MCF 10A (cell line): ENCODE measurements at regions not wholly inside any gene's neighbourhood (a gene's known extent, or its start where the extent isn't known, plus 50 kb on each side); places are given as distances from the start of the nearest gene placed in this dataset.

ENCODE experiments used
- BruUV-seq: library from RNA; stranded (reverse); fragments of 400-500 nt; replicated peaks from 2 replicates; lab custom pipeline; 2021; lab: Mats Ljungman, UMichigan
- CTCF ChIA-PET: fragments of 300-600 bp; sonication (Branson Sonifier 250); formaldehyde crosslinking; extraction: SDS; loops from one replicate; lab custom pipeline; 2021; ENCODE audit warnings: antibody characterized with exemption, inconsistent platforms; lab: Yijun Ruan, JAX
- POLR2A ChIA-PET: fragments of 300-600, 350-650 bp; sonication (Branson Sonifier 250); formaldehyde crosslinking; extraction: SDS; loops from one replicate; lab custom pipeline; 2020; ENCODE audit warnings: antibody characterized with exemption, inconsistent platforms; lab: Yijun Ruan, JAX
- DNase-seq: peaks from one replicate; pipeline ENCODE4 v3.0.0-alpha.2; 2018; ENCODE audit not compliant: unreplicated experiment
- H3K27ac Mint-ChIP-seq: one replicate; pipeline ENCODE4 v1.8.0; 2022; ENCODE audit warnings: mild to moderate bottlenecking, low read depth, mixed read lengths; ENCODE audit not compliant: unreplicated experiment
- H3K27me3 Mint-ChIP-seq: one replicate; pipeline ENCODE4 v1.8.0; 2022; ENCODE audit warnings: mixed read lengths; ENCODE audit not compliant: insufficient read depth, unreplicated experiment
- H3K36me3 Mint-ChIP-seq: one replicate; pipeline ENCODE4 v1.8.0; 2022; ENCODE audit warnings: mild to moderate bottlenecking, moderate library complexity, mixed read lengths; ENCODE audit not compliant: insufficient read depth, unreplicated experiment
- H3K4me1 Mint-ChIP-seq: one replicate; pipeline ENCODE4 v1.8.0; 2022; ENCODE audit warnings: mixed read lengths; ENCODE audit not compliant: insufficient read depth, unreplicated experiment
- H3K4me3 Mint-ChIP-seq: one replicate; pipeline ENCODE4 v1.8.0; 2022; ENCODE audit warnings: mild to moderate bottlenecking, moderate library complexity, mixed read lengths; ENCODE audit not compliant: unreplicated experiment
- H3K9me3 Mint-ChIP-seq: one replicate; pipeline ENCODE4 v1.8.0; 2022; ENCODE audit warnings: mixed read lengths; ENCODE audit not compliant: unreplicated experiment
- intact Hi-C: fragments of 100-400 bp; cut with micrococcal nuclease; formaldehyde crosslinking; loops from 2 replicates; pipeline ENCODE4 v1.14.1; 2022
- TF ChIP-seq, protein P1 (sequence below): fragments of 200-600 bp; IDR thresholded peaks from one replicate; pipeline ENCODE4 v1.8.0; 2022; ENCODE audit warnings: antibody characterized with exemption, mild to moderate bottlenecking; ENCODE audit not compliant: unreplicated experiment

- Mint-ChIP-seq H3K4me1 (peaks cover 9% of the 10 kb centered on the region), H3K9me3 (no peaks in the 10 kb centered on the region), H3K27ac (no peak overlapping the region), H3K4me3 (no peak overlapping the region), H3K27me3 (no peaks in the 10 kb centered on the region), H3K36me3 (no peaks in the 10 kb centered on the region)
- ChIA-PET CTCF (interaction anchor here (0.6 kb wide), 1 partner anchor 166 kb away, joined by 3 read pairs; no protein-coding TSS in a partner anchor), POLR2A (interaction anchor here (0.6 to 0.8 kb wide), 2 partner anchors 13 to 1308 kb away, joined by 3 read pairs; no protein-coding TSS in a partner anchor)
- no TSS peak for BruUV-seq
- TF ChIP-seq, protein P1, sequence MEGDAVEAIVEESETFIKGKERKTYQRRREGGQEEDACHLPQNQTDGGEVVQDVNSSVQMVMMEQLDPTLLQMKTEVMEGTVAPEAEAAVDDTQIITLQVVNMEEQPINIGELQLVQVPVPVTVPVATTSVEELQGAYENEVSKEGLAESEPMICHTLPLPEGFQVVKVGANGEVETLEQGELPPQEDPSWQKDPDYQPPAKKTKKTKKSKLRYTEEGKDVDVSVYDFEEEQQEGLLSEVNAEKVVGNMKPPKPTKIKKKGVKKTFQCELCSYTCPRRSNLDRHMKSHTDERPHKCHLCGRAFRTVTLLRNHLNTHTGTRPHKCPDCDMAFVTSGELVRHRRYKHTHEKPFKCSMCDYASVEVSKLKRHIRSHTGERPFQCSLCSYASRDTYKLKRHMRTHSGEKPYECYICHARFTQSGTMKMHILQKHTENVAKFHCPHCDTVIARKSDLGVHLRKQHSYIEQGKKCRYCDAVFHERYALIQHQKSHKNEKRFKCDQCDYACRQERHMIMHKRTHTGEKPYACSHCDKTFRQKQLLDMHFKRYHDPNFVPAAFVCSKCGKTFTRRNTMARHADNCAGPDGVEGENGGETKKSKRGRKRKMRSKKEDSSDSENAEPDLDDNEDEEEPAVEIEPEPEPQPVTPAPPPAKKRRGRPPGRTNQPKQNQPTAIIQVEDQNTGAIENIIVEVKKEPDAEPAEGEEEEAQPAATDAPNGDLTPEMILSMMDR: no peak
- intact Hi-C loops: no loop called here
- no peak for DNase-seq
These were observed 99.9 kb upstream of the CPEB2 start for GRCh38 chr4:14902342-14902741.

- no peak for DNase-seq
- Mint-ChIP-seq H3K4me1 (peaks cover 6% of the 10 kb centered on the region), H3K27me3 (no peaks in the 10 kb centered on the region), H3K27ac (no peak overlapping the region), H3K4me3 (no peak overlapping the region), H3K9me3 (no peaks in the 10 kb centered on the region), H3K36me3 (no peaks in the 10 kb centered on the region)
- BruUV-seq: no TSS peak
- ChIA-PET CTCF (no interaction called here), POLR2A (interaction anchor here (0.8 kb wide), 1 partner anchor 77 kb away, joined by 5 read pairs; no protein-coding TSS in a partner anchor)
- TF ChIP-seq, protein P1: no peak
- intact Hi-C loops: no loop called here
These were observed 99.0 kb upstream of the CPEB2 start for GRCh38 chr4:14903321-14903720.

GRCh38 chr4:14906805-14907204 lies 95.5 kb upstream of the CPEB2 start:
- POLR2A ChIA-PET: no interaction called here
- DNase-seq: no peak
- Mint-ChIP-seq H3K4me1 (peaks cover 25% of the 10 kb centered on the region), H3K9me3 (no peaks in the 10 kb centered on the region), H3K36me3 (no peaks in the 10 kb centered on the region), H3K4me3 (no peak overlapping the region), H3K27ac (no peak overlapping the region), H3K27me3 (no peaks in the 10 kb centered on the region)
- intact Hi-C loops: no loop called here
- BruUV-seq: no TSS peak
- TF ChIP-seq, protein P1: no peak
- CTCF ChIA-PET: no interaction called here

- Mint-ChIP-seq H3K27me3 (no peaks in the 10 kb centered on the region), H3K27ac (no peak overlapping the region)
These were observed 93.6 kb upstream of the CPEB2 start for GRCh38 chr4:14908635-14909034.

More at GRCh38 chr4:14908635-14909034, 93.6 kb upstream of the CPEB2 start:
- peak; percentile 51 for DNase-seq
- BruUV-seq: no TSS peak
- Mint-ChIP-seq H3K4me3 (no peak overlapping the region), H3K4me1 (peaks cover 25% of the 10 kb centered on the region), H3K36me3 (no peaks in the 10 kb centered on the region), H3K9me3 (no peaks in the 10 kb centered on the region)
- CTCF ChIA-PET: interaction anchor here (0.6 to 1.7 kb wide), 3 partner anchors 12 to 1092 kb away, joined by 4 to 7 read pairs (median 4); no protein-coding TSS in a partner anchor
- POLR2A ChIA-PET: interaction anchor here (0.8 to 1.4 kb wide), 6 partner anchors 8 to 1203 kb away, joined by 3 to 8 read pairs (median 3); partner anchors contain the start of gene CPEB2
- intact Hi-C loops: no loop called here
- TF ChIP-seq, protein P1: no peak
